ENCODE measurements at regions not wholly inside any gene's neighbourhood (a gene's known extent, or its start where the extent isn't known, plus 50 kb on each side); places are given as distances from the start of the nearest gene placed in this dataset.
"Not testable (repeated sequence)": the region's sequence is repeated elsewhere in the genome, so short reads cannot be mapped to it uniquely, and the experiment has no call there.

- Mint-ChIP-seq H3K27ac (no peak overlapping the region), H3K4me1 (no peaks in the 10 kb centered on the region), H3K9me3 (no peaks in the 10 kb centered on the region), H3K36me3 (no peaks in the 10 kb centered on the region), H3K4me3 (no peak overlapping the region)
- DNase-seq (ENCODE audit: low spot score in 2 of 2), result no peak
- no peak for ATAC-seq
These were observed 80.9 kb upstream of the OR9Q1 start for GRCh38 chr11:57942808-57943207.

GRCh38 chr11:57943766-57944165, 79.9 kb upstream of the OR9Q1 start:
- H3K27ac Mint-ChIP-seq; ATAC-seq; H3K4me1 Mint-ChIP-seq; DNase-seq (ENCODE audit: low spot score in 2 of 2); H3K4me3 Mint-ChIP-seq; H3K36me3 Mint-ChIP-seq; H3K9me3 Mint-ChIP-seq: not testable (repeated sequence)

- H3K27ac Mint-ChIP-seq, result no peak overlapping the region
- no peaks in the 10 kb centered on the region for H3K4me1 Mint-ChIP-seq
- no peaks in the 10 kb centered on the region for H3K9me3 Mint-ChIP-seq
- no peak for DNase-seq (ENCODE audit: low spot score in 2 of 2)
- no peak for ATAC-seq
- H3K4me3 Mint-ChIP-seq, result no peak overlapping the region
- no peaks in the 10 kb centered on the region for H3K36me3 Mint-ChIP-seq
These were observed 77.1 kb upstream of the OR9Q1 start for GRCh38 chr11:57946628-57947027.

GRCh38 chr11:57964660-57965059, 59.0 kb upstream of the OR9Q1 start:
- no peak for DNase-seq (ENCODE audit: low spot score in 2 of 2)
- Mint-ChIP-seq H3K4me3 (no peak overlapping the region), H3K36me3 (no peaks in the 10 kb centered on the region), H3K9me3 (no peaks in the 10 kb centered on the region), H3K4me1 (no peaks in the 10 kb centered on the region), H3K27ac (no peak overlapping the region)
- ATAC-seq, result no peak

- Mint-ChIP-seq H3K36me3 (no peaks in the 10 kb centered on the region), H3K9me3 (peaks cover 2% of the 10 kb centered on the region), H3K4me3 (no peak overlapping the region), H3K4me1 (no peaks in the 10 kb centered on the region), H3K27ac (no peak overlapping the region)
- no peak for DNase-seq (ENCODE audit: low spot score in 2 of 2)
- ATAC-seq, result no peak
These were observed 52.2 kb upstream of the OR9Q1 start for GRCh38 chr11:57971272-57972012.

GRCh38 chr11:57972013-57972367, 51.7 kb upstream of the OR9Q1 start:
- DNase-seq (ENCODE audit: low spot score in 2 of 2) (no peak), ATAC-seq (no peak)
- H3K4me1 Mint-ChIP-seq, result no peaks in the 10 kb centered on the region
- H3K27ac Mint-ChIP-seq, result no peak overlapping the region
- H3K9me3 Mint-ChIP-seq, result peaks cover 2% of the 10 kb centered on the region
- no peak overlapping the region for H3K4me3 Mint-ChIP-seq
- no peaks in the 10 kb centered on the region for H3K36me3 Mint-ChIP-seq

Measured in stimulated activated effector memory CD8-positive, alpha-beta T cell treated with anti-CD3 and anti-CD28 coated beads, Interleukin-12 subunit alpha, Interleukin-12 subunit beta, amount 100 ng/mL, for 72 hours (primary cell).